Stimulated activated CD8-positive, alpha-beta memory T cell treated with anti-CD3 and anti-CD28 coated beads, Interleukin-7, amount 100 ng/mL, for 24 hours (primary cell): ENCODE measurements at regions not wholly inside any gene's neighbourhood (a gene's known extent, or its start where the extent isn't known, plus 50 kb on each side); places are given as distances from the start of the nearest gene placed in this dataset.

Experiments
- DNase-seq: peaks from one replicate; pipeline ENCODE4 v3.0.0-alpha.2; 2020; ENCODE audit warnings: low read depth

DNA sequence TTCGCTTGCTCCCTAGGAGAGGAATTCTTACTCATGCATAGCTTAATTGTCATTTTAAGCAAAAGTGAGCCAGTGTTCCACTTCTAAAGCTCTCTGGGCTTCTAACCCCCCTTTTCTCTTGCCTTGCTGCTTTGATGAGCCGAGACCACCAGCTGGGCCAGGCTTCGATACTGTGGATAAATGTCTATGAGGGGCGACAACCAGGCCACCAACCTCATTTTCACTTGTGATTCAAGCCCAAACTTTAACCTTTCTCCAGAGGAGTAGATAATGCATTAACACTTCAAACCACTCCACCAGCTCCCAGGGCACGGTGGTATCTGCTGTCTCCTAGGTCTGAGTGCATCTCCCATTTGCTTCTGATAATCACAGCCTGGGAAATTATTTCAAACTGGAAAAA lies 205.6 kb downstream of the PSAT1 start:
- no peak for DNase-seq

GRCh38 chr9:78505546-78505945 lies 208.6 kb downstream of the PSAT1 start:
- DNase-seq, result no peak

DNA sequence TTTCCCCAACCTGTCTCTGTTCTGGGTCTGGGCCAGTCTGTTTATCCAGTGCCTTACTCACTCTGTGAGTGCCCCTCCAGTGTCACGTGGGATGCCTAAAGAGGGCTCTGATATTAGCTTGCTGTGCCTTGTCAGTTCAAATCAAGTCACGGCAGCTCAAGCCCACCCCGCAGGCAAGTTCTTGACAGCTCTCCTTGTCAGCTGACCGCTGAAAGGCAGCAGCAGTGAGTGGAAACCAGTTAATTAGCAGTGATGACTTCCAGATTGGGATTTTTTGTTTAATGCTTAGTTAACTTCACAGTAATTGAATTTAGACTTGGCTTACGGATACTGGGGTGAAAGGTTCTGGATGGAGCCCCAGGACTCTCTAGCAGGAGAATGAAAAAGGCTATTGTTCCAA lies 210.1 kb downstream of the PSAT1 start:
- no peak for DNase-seq

DNA sequence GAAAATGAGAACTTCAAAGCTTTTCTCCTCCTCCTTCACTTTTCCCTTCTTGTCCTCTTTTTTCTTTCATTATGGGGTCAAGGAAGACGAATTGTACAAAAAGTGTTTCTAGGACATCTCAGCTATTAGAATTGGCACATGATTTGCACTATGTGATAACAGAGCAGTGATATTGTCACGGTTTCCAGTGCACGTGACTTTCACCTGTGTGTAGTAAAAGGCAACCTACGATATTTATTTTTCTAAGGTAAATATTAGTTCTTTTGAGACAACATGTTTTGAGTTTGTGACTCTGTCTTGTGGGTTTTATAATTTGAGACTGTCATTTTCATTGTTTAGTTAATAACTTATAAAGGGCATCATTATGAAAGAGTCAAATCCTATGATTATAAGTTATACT lies 213.1 kb downstream of the PSAT1 start:
- no peak for DNase-seq

GRCh38 chr9:78515108-78515507 lies 218.2 kb downstream of the PSAT1 start:
- DNase-seq, result no peak

DNA sequence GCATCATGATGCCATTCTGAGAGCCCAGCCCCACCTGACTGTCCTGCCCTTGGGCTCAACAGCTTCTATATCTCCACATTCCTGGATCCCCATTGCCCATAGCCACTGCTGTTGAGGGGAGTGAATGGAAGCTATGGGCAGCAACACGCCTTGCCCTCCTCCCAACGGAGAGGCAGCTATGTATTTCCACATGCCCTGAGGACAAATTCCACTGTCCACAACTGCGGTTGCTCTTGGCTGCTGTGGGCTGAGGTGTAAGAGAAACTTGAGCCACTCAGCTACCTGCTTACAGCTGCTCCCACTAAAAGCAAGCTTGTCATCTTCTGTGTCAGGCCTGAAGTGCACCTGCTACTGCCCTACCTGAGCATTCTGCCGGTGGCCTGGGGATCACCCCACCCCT lies 222.9 kb downstream of the PSAT1 start:
- DNase-seq, result no peak

GRCh38 chr9:78521680-78522079 lies 224.8 kb downstream of the PSAT1 start:
- DNase-seq, result no peak

GRCh38 chr9:78525986-78526560 lies 229.1 kb downstream of the PSAT1 start:
- no peak for DNase-seq

- no peak for DNase-seq
Measured at GRCh38 chr9:78533500-78533899, 236.6 kb downstream of the PSAT1 start.

DNA sequence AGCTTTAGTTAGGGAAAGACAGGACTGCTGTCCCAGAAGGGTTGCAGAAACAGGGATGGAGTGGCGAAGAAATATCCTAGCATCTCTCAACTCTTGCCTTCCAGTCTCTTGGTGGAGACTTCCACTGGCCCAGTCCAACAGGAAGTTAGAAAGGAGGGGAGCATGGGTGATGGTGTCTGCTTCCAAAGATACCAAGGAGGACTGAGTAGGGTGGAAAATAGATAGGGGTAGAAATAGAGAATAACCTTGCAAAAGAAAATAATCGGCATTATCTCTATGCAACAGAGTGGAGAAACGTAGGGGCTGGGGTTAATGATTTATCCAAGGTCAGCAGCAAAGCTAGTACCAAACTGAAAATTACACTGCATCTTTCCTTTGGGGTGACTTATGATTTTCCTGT lies 242.3 kb downstream of the PSAT1 start:
- DNase-seq, result no peak

- DNase-seq, result no peak
Measured at GRCh38 chr9:78539904-78540303, 243.0 kb downstream of the PSAT1 start.

GRCh38 chr9:78541868-78542443 lies 245.0 kb downstream of the PSAT1 start:
- DNase-seq, result no peak

DNA sequence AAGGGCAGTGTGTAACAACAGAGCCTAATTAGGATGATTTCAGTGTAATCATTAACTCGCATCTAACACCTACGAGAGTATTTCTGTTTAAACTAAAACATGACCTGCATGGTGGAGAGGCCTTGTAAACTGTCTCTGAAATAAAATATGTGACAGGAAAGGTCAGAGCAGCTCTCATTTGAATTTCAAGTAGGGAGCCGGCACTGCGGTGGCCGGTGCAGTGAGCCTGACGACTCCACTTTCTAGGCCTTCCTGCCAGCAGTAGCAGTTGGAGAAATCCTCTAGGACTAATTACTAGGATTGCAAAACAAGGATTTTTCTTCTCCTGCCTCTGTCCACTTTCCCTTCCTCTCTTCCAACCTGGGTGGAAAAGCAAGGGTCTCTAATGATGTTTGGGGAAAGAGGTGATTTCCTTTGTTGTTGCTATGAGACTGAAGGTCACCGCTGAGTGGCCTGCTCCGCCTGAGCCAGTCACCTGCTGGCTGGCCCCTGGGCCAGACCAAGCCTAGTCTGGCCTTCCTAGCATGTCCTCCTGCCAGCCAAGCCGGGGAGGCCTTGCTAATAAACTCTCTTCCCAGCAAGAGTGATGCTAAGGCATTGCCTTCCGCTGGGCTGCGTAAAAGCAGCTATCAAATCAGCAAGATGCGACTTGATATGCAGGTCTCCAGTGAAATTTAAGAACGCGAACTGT lies 245.7 kb downstream of the PSAT1 start:
- no peak for DNase-seq

GRCh38 chr9:78543353-78543752 lies 246.4 kb downstream of the PSAT1 start:
- DNase-seq, result no peak

- no peak for DNase-seq
Measured at GRCh38 chr9:78544230-78544629, 247.3 kb downstream of the PSAT1 start.

GRCh38 chr9:78547831-78548230 lies 250.9 kb downstream of the PSAT1 start:
- no peak for DNase-seq

GRCh38 chr9:78548670-78549069 lies 251.7 kb downstream of the PSAT1 start:
- DNase-seq, result no peak

DNA sequence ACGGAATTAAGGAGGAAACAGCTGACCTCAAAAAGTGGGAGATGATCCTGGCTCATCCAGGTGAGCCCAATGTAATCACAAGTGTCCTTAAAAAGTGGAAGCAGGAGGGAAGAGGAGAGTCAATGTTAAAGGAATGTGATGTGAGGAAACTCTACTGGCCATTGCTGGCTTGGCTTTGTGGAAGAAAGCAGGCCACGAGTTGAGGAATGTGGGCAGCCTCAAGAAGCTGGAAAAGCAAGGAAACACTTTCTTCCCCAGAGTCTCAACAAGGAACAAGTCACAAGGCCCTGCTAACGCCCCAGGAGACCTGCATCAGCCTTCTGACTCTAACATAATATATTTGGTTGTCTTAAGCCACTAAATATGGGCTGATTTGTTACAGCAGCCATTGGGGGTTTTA lies 252.8 kb downstream of the PSAT1 start:
- no peak for DNase-seq

DNA sequence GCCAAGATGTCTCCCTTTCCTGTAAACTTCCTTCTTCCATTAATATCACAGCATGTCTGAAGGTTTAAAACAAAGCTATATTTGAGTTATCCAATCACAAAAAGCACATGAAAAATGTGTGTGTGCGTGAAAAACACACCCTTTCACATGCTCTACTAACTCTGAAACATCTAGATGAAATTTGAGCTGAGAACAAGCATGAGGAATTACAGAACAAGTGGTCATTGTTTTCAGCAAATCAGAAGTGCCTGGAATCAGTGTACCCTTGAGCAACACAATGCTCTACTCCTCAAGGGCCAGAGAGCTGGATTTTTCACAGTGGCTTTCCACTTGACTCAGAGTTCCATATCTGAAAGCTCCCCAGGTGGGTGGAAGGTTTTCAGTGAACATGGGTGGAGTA lies 255.9 kb downstream of the PSAT1 start:
- no peak for DNase-seq

DNA sequence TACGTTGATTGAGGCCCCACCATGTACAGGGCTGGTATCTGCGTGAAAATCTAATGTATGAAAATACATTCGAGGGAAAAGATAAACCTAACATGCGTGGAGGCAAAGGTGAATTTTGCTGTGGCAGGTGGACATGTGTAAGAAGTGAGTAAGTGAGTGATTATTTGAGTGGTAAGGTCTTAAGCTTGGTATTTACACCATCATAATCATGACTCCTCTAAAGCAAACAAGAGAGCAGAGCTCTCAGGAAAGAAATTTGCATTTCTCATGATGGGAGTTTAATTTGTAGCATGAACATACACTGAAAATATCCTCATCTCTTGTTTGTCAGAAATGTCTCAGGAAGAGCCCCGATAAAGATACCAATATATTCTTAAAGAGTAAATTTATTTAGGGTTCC lies 260.6 kb downstream of the PSAT1 start:
- no peak for DNase-seq

- no peak for DNase-seq
Measured at GRCh38 chr9:78559449-78559885, 262.5 kb downstream of the PSAT1 start.

GRCh38 chr9:78562021-78562420 lies 265.1 kb downstream of the PSAT1 start:
- no peak for DNase-seq

GRCh38 chr9:78563269-78563668 lies 266.3 kb downstream of the PSAT1 start:
- no peak for DNase-seq

DNA sequence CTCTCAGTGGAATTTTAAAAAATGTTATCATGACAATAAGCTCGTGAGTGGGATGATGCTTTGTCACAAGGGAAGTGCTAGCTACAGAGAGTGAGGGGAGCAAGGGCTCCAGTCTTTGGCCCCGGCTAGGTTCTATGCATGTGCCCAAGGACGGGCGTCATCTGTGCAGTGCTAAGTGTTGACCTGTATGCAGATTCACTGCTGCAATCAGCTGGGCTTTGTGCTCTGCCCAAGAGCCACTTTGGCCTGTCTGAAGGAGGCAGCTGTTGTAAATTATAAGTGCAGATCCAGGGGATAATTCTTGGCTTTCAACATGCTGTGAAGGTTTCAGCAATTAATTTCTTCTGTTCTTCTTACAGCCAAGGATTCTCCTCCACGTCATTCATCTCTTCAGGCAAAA lies 268.6 kb downstream of the PSAT1 start:
- DNase-seq, result no peak
